ENCODE measurements at regions not wholly inside any gene's neighbourhood (a gene's known extent, or its start where the extent isn't known, plus 50 kb on each side); places are given as distances from the start of the nearest gene placed in this dataset.
"Not testable (repeated sequence)": the region's sequence is repeated elsewhere in the genome, so short reads cannot be mapped to it uniquely, and the experiment has no call there.

GRCh38 chr15:45801543-45801942 lies 166.7 kb downstream of the SQOR start:
- DNase-seq (ENCODE audit: low read depth), result no peak
- TF ChIP-seq, protein P1, sequence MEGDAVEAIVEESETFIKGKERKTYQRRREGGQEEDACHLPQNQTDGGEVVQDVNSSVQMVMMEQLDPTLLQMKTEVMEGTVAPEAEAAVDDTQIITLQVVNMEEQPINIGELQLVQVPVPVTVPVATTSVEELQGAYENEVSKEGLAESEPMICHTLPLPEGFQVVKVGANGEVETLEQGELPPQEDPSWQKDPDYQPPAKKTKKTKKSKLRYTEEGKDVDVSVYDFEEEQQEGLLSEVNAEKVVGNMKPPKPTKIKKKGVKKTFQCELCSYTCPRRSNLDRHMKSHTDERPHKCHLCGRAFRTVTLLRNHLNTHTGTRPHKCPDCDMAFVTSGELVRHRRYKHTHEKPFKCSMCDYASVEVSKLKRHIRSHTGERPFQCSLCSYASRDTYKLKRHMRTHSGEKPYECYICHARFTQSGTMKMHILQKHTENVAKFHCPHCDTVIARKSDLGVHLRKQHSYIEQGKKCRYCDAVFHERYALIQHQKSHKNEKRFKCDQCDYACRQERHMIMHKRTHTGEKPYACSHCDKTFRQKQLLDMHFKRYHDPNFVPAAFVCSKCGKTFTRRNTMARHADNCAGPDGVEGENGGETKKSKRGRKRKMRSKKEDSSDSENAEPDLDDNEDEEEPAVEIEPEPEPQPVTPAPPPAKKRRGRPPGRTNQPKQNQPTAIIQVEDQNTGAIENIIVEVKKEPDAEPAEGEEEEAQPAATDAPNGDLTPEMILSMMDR (IDR thresholded peaks at IDR 0.05; ENCODE audit: insufficient read depth, low read depth, low read length, missing control alignments), result no peak
- no peak overlapping the region for H3K4me3 ChIP-seq (ENCODE audit: low read depth, low read length)

GRCh38 chr15:45802140-45802539 lies 167.3 kb downstream of the SQOR start:
- TF ChIP-seq, protein P1 (IDR thresholded peaks at IDR 0.05; ENCODE audit: insufficient read depth, low read depth, low read length, missing control alignments), result no peak
- H3K4me3 ChIP-seq (ENCODE audit: low read depth, low read length), result no peak overlapping the region
- no peak for DNase-seq (ENCODE audit: low read depth)

GRCh38 chr15:45804028-45804427 lies 169.2 kb downstream of the SQOR start:
- no peak for DNase-seq (ENCODE audit: low read depth)
- TF ChIP-seq, protein P1 (IDR thresholded peaks at IDR 0.05; ENCODE audit: insufficient read depth, low read depth, low read length, missing control alignments), result no peak

DNA sequence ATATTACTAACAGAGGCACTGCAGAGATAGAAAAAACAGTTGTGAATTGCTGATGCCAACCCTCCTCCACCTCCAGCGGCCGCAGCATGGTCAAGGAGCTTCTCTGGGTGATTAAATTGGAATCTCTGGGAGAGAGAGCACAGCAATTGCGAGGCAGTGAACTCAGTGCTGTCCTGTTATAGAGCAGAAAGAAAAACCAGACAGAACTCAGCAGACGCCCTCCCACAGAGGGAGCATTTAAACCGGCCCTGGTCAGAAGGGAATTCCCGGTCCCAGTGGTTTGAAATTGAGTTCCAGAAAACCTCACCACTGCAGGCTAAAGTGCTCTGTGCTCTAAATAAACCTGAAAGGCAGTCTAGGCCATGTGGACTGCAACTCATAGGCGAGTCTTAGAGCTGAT lies 175.4 kb downstream of the SQOR start:
- TF ChIP-seq, protein P1 (IDR thresholded peaks at IDR 0.05; ENCODE audit: insufficient read depth, low read depth, low read length, missing control alignments), result no peak
- no peak overlapping the region for H3K4me3 ChIP-seq (ENCODE audit: low read depth, low read length)
- DNase-seq (ENCODE audit: low read depth), result no peak

More at GRCh38 chr15:45804028-45804427, 169.2 kb downstream of the SQOR start:
- no peak overlapping the region for H3K4me3 ChIP-seq (ENCODE audit: low read depth, low read length)

DNA sequence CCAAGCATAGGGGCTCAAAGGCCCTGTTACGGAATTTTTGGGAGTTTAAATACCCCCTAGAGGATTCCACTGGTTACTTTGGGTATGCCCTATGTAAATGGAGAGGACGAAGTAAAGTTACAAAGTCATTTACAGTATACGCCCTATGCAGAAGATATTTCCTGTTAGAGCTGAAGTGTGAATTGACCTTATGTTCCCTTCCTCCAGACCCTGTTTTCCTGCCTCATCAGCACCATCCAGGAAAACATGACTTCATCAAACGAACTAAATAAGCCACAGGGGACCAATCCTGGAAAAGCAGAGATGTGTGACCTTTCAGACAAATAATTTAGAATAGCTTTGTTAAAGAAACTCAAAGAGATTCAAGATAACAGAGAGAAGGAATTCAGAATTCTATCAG lies 177.4 kb downstream of the SQOR start:
- no peak overlapping the region for H3K4me3 ChIP-seq (ENCODE audit: low read depth, low read length)
- no peak for DNase-seq (ENCODE audit: low read depth)
- TF ChIP-seq, protein P1 (IDR thresholded peaks at IDR 0.05; ENCODE audit: insufficient read depth, low read depth, low read length, missing control alignments), result no peak

- not testable (repeated sequence) for DNase-seq (ENCODE audit: low read depth); H3K4me3 ChIP-seq (ENCODE audit: low read depth, low read length)
Measured at GRCh38 chr15:45817578-45817977, 182.7 kb downstream of the SQOR start.

- DNase-seq (ENCODE audit: low read depth), result no peak
- H3K4me3 ChIP-seq (ENCODE audit: low read depth, low read length), result no peak overlapping the region
- TF ChIP-seq, protein P1 (IDR thresholded peaks at IDR 0.05; ENCODE audit: insufficient read depth, low read depth, low read length, missing control alignments), result no peak
Measured at GRCh38 chr15:45821390-45821789, 186.6 kb downstream of the SQOR start.

DNA sequence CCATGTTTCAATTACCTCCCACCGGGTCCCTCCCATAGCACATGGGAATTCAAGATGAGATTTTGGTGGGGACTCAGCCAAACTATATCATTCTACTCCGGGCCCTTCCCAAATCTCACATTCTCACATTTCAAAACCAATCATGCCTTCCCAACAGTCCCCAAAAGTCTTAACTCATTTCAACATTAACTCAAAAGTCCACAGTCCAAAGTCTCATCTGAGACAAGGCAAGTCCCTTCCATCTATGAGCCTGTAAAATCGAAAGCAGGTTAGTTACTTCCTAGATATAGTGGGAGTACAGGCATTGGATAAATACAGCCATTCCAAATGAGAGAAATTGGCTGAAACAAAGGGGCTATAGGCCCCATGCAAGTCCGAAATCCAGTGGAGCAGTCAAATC lies 188.1 kb downstream of the SQOR start:
- H3K4me3 ChIP-seq (ENCODE audit: low read depth, low read length); DNase-seq (ENCODE audit: low read depth): not testable (repeated sequence)
